ENCODE measurements at regions not wholly inside any gene's neighbourhood (a gene's known extent, or its start where the extent isn't known, plus 50 kb on each side); places are given as distances from the start of the nearest gene placed in this dataset.

GRCh38 chr16:5706211-5706610, 608.6 kb upstream of the EEF2KMT start:
- H3K27me3 Mint-ChIP-seq = peaks cover 0 to 1% of the 10 kb centered on the region in 2 donors
- H3K9me3 Mint-ChIP-seq = peaks cover 4 to 27% (median 13%) of the 10 kb centered on the region in 8 donors
- H3K27ac Mint-ChIP-seq = no peak overlapping the region
- no peaks in the 10 kb centered on the region for H3K4me1 Mint-ChIP-seq
- H3K36me3 Mint-ChIP-seq = no peaks in the 10 kb centered on the region
- Histone ChIP-seq H3K27ac (ENCODE audit: low read depth, low read length) (no peak overlapping the region), H3K36me3 (ENCODE audit: insufficient read depth, low read length) (no peaks in the 10 kb centered on the region), H3K4me3 (ENCODE audit: low read length in 2 of 2) (no peak overlapping the region), H3K27me3 (ENCODE audit: insufficient read depth, low read length) (no peaks in the 10 kb centered on the region), H3K9me3 (ENCODE audit: control insufficient read depth in 1 of 2, low read length in 2 of 2) (no peaks in the 10 kb centered on the region), H3K4me1 (ENCODE audit: insufficient read depth, low read length) (no peaks in the 10 kb centered on the region)
- intact Hi-C loops (cut with micrococcal nuclease) = no loop called here
- DNase-seq = no peak
- H3K4me3 Mint-ChIP-seq = no peak overlapping the region
- CTCF ChIA-PET (ENCODE audit: partially characterized antibody) = no interaction called here
- POLR2A ChIA-PET (ENCODE audit: partially characterized antibody) = no interaction called here

GRCh38 chr16:5704271-5704670, 606.7 kb upstream of the EEF2KMT start:
- Histone ChIP-seq H3K4me3 (ENCODE audit: low read length in 2 of 2) (no peak overlapping the region), H3K9me3 (ENCODE audit: control insufficient read depth in 1 of 2, low read length in 2 of 2) (no peaks in the 10 kb centered on the region), H3K4me1 (ENCODE audit: insufficient read depth, low read length) (no peaks in the 10 kb centered on the region), H3K27me3 (ENCODE audit: insufficient read depth, low read length) (no peaks in the 10 kb centered on the region), H3K36me3 (ENCODE audit: insufficient read depth, low read length) (no peaks in the 10 kb centered on the region), H3K27ac (ENCODE audit: low read depth, low read length) (no peak overlapping the region)
- no peak overlapping the region for H3K4me3 Mint-ChIP-seq
- H3K9me3 Mint-ChIP-seq = peaks cover 6 to 35% (median 16%) of the 10 kb centered on the region in 8 donors
- peaks cover 0 to 1% of the 10 kb centered on the region in 2 donors for H3K27me3 Mint-ChIP-seq
- no peak for DNase-seq
- H3K4me1 Mint-ChIP-seq = no peaks in the 10 kb centered on the region
- no peak overlapping the region for H3K27ac Mint-ChIP-seq
- intact Hi-C loops (cut with micrococcal nuclease) = no loop called here
- ChIA-PET POLR2A (ENCODE audit: partially characterized antibody) (no interaction called here), CTCF (ENCODE audit: partially characterized antibody) (no interaction called here)
- H3K36me3 Mint-ChIP-seq = no peaks in the 10 kb centered on the region

- DNase-seq = no peak
- POLR2A ChIA-PET (ENCODE audit: partially characterized antibody) = no interaction called here
- H3K27ac Mint-ChIP-seq = no peak overlapping the region
- Histone ChIP-seq H3K4me1 (ENCODE audit: insufficient read depth, low read length) (no peaks in the 10 kb centered on the region), H3K27me3 (ENCODE audit: insufficient read depth, low read length) (no peaks in the 10 kb centered on the region), H3K27ac (ENCODE audit: low read depth, low read length) (no peak overlapping the region), H3K9me3 (ENCODE audit: control insufficient read depth in 1 of 2, low read length in 2 of 2) (no peaks in the 10 kb centered on the region), H3K36me3 (ENCODE audit: insufficient read depth, low read length) (no peaks in the 10 kb centered on the region), H3K4me3 (ENCODE audit: low read length in 2 of 2) (no peak overlapping the region)
- CTCF ChIA-PET (ENCODE audit: partially characterized antibody) = no interaction called here
- H3K27me3 Mint-ChIP-seq = peaks cover 0 to 1% of the 10 kb centered on the region in 2 donors
- no peak overlapping the region for H3K4me3 Mint-ChIP-seq
- no peaks in the 10 kb centered on the region for H3K36me3 Mint-ChIP-seq
- H3K9me3 Mint-ChIP-seq = peaks cover 0 to 8% (median 3%) of the 10 kb centered on the region in 8 donors
- no peaks in the 10 kb centered on the region for H3K4me1 Mint-ChIP-seq
- intact Hi-C loops (cut with micrococcal nuclease) = no loop called here
Observed at GRCh38 chr16:5693426-5693825, 595.8 kb upstream of the EEF2KMT start.

- H3K36me3 Mint-ChIP-seq = no peaks in the 10 kb centered on the region
- intact Hi-C loops (cut with micrococcal nuclease) = no loop called here
- POLR2A ChIA-PET (ENCODE audit: partially characterized antibody) = no interaction called here
- no peak for DNase-seq
- H3K9me3 Mint-ChIP-seq = peaks cover 0 to 7% (median under 1%) of the 10 kb centered on the region in 8 donors
- Histone ChIP-seq H3K27ac (ENCODE audit: low read depth, low read length) (no peak overlapping the region), H3K4me3 (ENCODE audit: low read length in 2 of 2) (no peak overlapping the region), H3K9me3 (ENCODE audit: control insufficient read depth in 1 of 2, low read length in 2 of 2) (no peaks in the 10 kb centered on the region), H3K36me3 (ENCODE audit: insufficient read depth, low read length) (no peaks in the 10 kb centered on the region), H3K27me3 (ENCODE audit: insufficient read depth, low read length) (no peaks in the 10 kb centered on the region), H3K4me1 (ENCODE audit: insufficient read depth, low read length) (no peaks in the 10 kb centered on the region)
- no peaks in the 10 kb centered on the region for H3K4me1 Mint-ChIP-seq
- H3K27ac Mint-ChIP-seq = no peak overlapping the region
- CTCF ChIA-PET (ENCODE audit: partially characterized antibody) = no interaction called here
- peaks cover 0 to 1% of the 10 kb centered on the region in 2 donors for H3K27me3 Mint-ChIP-seq
- no peak overlapping the region for H3K4me3 Mint-ChIP-seq
Observed at GRCh38 chr16:5681966-5682365, 584.4 kb upstream of the EEF2KMT start.

GRCh38 chr16:5678371-5678770, 580.8 kb upstream of the EEF2KMT start:
- POLR2A ChIA-PET (ENCODE audit: partially characterized antibody) = no interaction called here
- intact Hi-C loops (cut with micrococcal nuclease) = no loop called here
- H3K36me3 Mint-ChIP-seq = no peaks in the 10 kb centered on the region

GRCh38 chr16:5671421-5671820, 573.8 kb upstream of the EEF2KMT start:
- ChIA-PET POLR2A (ENCODE audit: partially characterized antibody) (no interaction called here), CTCF (ENCODE audit: partially characterized antibody) (no interaction called here)
- no peaks in the 10 kb centered on the region for H3K27me3 Mint-ChIP-seq
- no peak overlapping the region for H3K27ac ChIP-seq (ENCODE audit: low read depth, low read length)
- no peaks in the 10 kb centered on the region for H3K9me3 ChIP-seq (ENCODE audit: control insufficient read depth in 1 of 2, low read length in 2 of 2)
- H3K9me3 Mint-ChIP-seq = peaks cover 0 to 5% (median 0%) of the 10 kb centered on the region in 8 donors
- no peaks in the 10 kb centered on the region for H3K27me3 ChIP-seq (ENCODE audit: insufficient read depth, low read length)
- H3K36me3 ChIP-seq (ENCODE audit: insufficient read depth, low read length) = no peaks in the 10 kb centered on the region
- no peaks in the 10 kb centered on the region for H3K36me3 Mint-ChIP-seq
- H3K4me1 ChIP-seq (ENCODE audit: insufficient read depth, low read length) = no peaks in the 10 kb centered on the region
- DNase-seq = no peak
- H3K4me3 Mint-ChIP-seq = no peak overlapping the region
- no peak overlapping the region for H3K27ac Mint-ChIP-seq
- H3K4me3 ChIP-seq (ENCODE audit: low read length in 2 of 2) = no peak overlapping the region
- no peaks in the 10 kb centered on the region for H3K4me1 Mint-ChIP-seq
- intact Hi-C loops (cut with micrococcal nuclease) = no loop called here

More at GRCh38 chr16:5678371-5678770, 580.8 kb upstream of the EEF2KMT start:
- no peak overlapping the region for H3K27ac ChIP-seq (ENCODE audit: low read depth, low read length)
- H3K9me3 Mint-ChIP-seq = peaks cover 0 to 7% (median under 1%) of the 10 kb centered on the region in 8 donors
- CTCF ChIA-PET (ENCODE audit: partially characterized antibody) = no interaction called here
- H3K36me3 ChIP-seq (ENCODE audit: insufficient read depth, low read length) = no peaks in the 10 kb centered on the region
- H3K4me1 ChIP-seq (ENCODE audit: insufficient read depth, low read length) = no peaks in the 10 kb centered on the region
- H3K9me3 ChIP-seq (ENCODE audit: control insufficient read depth in 1 of 2, low read length in 2 of 2) = no peaks in the 10 kb centered on the region
- DNase-seq = no peak
- no peak overlapping the region for H3K4me3 Mint-ChIP-seq
- H3K4me3 ChIP-seq (ENCODE audit: low read length in 2 of 2) = no peak overlapping the region
- H3K27me3 ChIP-seq (ENCODE audit: insufficient read depth, low read length) = no peaks in the 10 kb centered on the region
- H3K27ac Mint-ChIP-seq = no peak overlapping the region
- peaks cover 0 to 1% of the 10 kb centered on the region in 2 donors for H3K27me3 Mint-ChIP-seq
- no peaks in the 10 kb centered on the region for H3K4me1 Mint-ChIP-seq

- H3K4me1 Mint-ChIP-seq = no peaks in the 10 kb centered on the region
Observed at GRCh38 chr16:5670198-5670597, 572.6 kb upstream of the EEF2KMT start.

GRCh38 chr16:5668553-5668952, 571.0 kb upstream of the EEF2KMT start:
- H3K4me1 Mint-ChIP-seq = no peaks in the 10 kb centered on the region
- CTCF ChIA-PET (ENCODE audit: partially characterized antibody) = no interaction called here
- no peak overlapping the region for H3K4me3 Mint-ChIP-seq
- DNase-seq = no peak
- POLR2A ChIA-PET (ENCODE audit: partially characterized antibody) = no interaction called here
- H3K36me3 Mint-ChIP-seq = no peaks in the 10 kb centered on the region
- peaks cover 0 to 5% (median 1%) of the 10 kb centered on the region in 8 donors for H3K9me3 Mint-ChIP-seq
- H3K27ac ChIP-seq (ENCODE audit: low read depth, low read length) = no peak overlapping the region
- intact Hi-C loops (cut with micrococcal nuclease) = no loop called here
- H3K27me3 Mint-ChIP-seq = peaks cover 0 to 2% of the 10 kb centered on the region in 2 donors
- no peak overlapping the region for H3K4me3 ChIP-seq (ENCODE audit: low read length in 2 of 2)
- H3K27ac Mint-ChIP-seq = no peak overlapping the region
- no peaks in the 10 kb centered on the region for H3K36me3 ChIP-seq (ENCODE audit: insufficient read depth, low read length)
- no peaks in the 10 kb centered on the region for H3K27me3 ChIP-seq (ENCODE audit: insufficient read depth, low read length)
- H3K9me3 ChIP-seq (ENCODE audit: control insufficient read depth in 1 of 2, low read length in 2 of 2) = no peaks in the 10 kb centered on the region
- H3K4me1 ChIP-seq (ENCODE audit: insufficient read depth, low read length) = no peaks in the 10 kb centered on the region

More at GRCh38 chr16:5670198-5670597, 572.6 kb upstream of the EEF2KMT start:
- no peak for DNase-seq
- no peak overlapping the region for H3K4me3 ChIP-seq (ENCODE audit: low read length in 2 of 2)
- H3K27ac ChIP-seq (ENCODE audit: low read depth, low read length) = no peak overlapping the region
- H3K9me3 Mint-ChIP-seq = peaks cover 0 to 5% (median 0%) of the 10 kb centered on the region in 8 donors
- no peak overlapping the region for H3K4me3 Mint-ChIP-seq
- H3K9me3 ChIP-seq (ENCODE audit: control insufficient read depth in 1 of 2, low read length in 2 of 2) = no peaks in the 10 kb centered on the region
- H3K27me3 Mint-ChIP-seq = peaks cover 0 to 2% of the 10 kb centered on the region in 2 donors
- ChIA-PET POLR2A (ENCODE audit: partially characterized antibody) (no interaction called here), CTCF (ENCODE audit: partially characterized antibody) (no interaction called here)
- H3K27ac Mint-ChIP-seq = no peak overlapping the region
- H3K4me1 ChIP-seq (ENCODE audit: insufficient read depth, low read length) = no peaks in the 10 kb centered on the region
- no peaks in the 10 kb centered on the region for H3K27me3 ChIP-seq (ENCODE audit: insufficient read depth, low read length)
- no peaks in the 10 kb centered on the region for H3K36me3 Mint-ChIP-seq
- H3K36me3 ChIP-seq (ENCODE audit: insufficient read depth, low read length) = no peaks in the 10 kb centered on the region
- intact Hi-C loops (cut with micrococcal nuclease) = no loop called here

All from CD4-positive, alpha-beta memory T cell (primary cell).